Pulmonary artery endothelial cell (primary cell): ENCODE measurements at regions not wholly inside any gene's neighbourhood (a gene's known extent, or its start where the extent isn't known, plus 50 kb on each side); places are given as distances from the start of the nearest gene placed in this dataset.
"Not testable (repeated sequence)": the region's sequence is repeated elsewhere in the genome, so short reads cannot be mapped to it uniquely, and the experiment has no call there.

ENCODE experiments used
- DNase-seq: peaks from one replicate; pipeline ENCODE4 v3.0.0-alpha.2; 2011; ENCODE audit warnings: low read depth, low spot score

GRCh38 chr6:158886346-158886977, 67.3 kb upstream of the EZR start:
- DNase-seq, result not testable (repeated sequence)

GRCh38 chr6:158881884-158882283, 62.7 kb upstream of the EZR start:
- DNase-seq, result not testable (repeated sequence)

DNA sequence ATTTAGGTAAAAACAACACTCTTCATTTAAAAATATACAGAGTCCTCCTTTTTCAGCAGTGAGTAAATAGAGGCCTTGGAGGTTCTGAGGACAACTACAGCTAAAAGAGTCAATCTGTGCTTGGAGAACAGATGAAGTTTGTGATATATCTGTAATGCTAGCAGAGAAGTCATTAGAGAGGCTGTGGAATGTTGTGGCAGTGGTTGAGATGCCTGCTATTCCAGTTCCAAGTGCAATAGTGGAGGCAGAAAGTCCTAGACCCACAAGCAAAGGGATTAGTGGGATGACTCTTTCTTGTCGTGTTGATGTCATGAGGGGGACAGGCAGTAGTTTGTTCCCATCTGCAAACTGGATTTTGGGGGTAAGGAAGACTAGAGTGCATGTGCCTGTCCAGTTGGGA, 62.1 kb upstream of the EZR start:
- DNase-seq, result not testable (repeated sequence)

DNA sequence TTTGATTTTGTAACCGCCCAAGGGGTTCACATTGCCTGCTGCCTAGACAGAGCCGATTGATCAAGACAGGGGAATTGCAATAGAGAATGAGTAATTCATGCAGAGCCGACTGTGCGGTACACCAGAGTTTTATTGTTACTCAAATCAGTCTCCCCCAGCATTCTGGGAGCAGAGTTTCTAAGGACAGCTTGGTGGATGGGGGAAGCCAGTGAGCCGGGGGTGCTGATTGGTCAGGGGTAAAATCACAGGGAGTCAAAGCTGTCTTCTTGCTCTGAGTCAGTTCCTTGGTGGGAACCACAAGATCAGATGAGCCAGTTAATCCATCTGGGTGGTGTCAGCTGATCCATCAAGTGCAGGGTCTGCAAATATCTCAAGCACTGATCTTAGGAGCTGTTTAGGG, 60.0 kb upstream of the EZR start:
- DNase-seq, result no peak

DNA sequence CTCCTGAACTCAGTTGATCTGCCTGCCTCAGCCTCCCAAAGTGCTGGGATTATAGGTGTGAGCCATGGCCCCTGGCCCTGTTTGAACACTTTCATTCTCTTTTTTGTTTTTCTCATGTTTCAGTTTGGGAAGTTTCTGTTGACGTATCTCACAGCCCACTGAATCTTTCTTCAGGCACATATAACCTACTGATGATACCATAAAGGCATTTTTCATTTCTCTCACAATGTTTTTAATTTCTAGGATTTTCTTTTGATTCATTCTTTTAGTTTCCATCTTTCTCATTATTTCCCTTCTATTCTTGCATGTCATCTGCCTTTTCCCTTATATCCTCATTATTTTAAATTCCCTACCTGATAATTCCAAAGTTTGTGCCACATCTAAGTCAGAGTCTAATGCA, 58.5 kb upstream of the EZR start:
- no peak for DNase-seq

DNA sequence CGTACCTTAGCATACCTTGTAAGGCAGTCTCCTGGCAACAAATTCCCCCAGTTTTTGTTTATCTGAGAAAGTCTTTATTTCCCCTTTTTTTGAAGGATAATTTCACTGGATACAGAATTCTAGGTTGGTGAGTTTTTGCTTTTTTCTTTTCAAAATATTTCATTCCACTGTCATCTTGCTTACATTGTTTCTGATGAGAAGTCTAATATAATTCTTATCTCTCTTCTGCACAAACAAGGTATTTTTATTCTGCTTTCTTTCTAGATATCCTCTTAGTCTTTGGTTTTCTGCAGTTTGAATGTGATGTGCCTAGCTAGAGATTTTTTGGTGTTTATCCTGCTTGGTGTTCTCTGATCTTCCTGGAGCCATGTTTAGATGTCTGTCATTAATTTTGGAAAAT, 57.7 kb upstream of the EZR start:
- DNase-seq, result no peak

GRCh38 chr6:158870649-158870957, 51.4 kb upstream of the EZR start:
- DNase-seq, result no peak

GRCh38 chr6:158869826-158870648, 50.9 kb upstream of the EZR start:
- DNase-seq, result peak; percentile 39

- no peak for DNase-seq
Measured at GRCh38 chr6:158868890-158869825, 50.0 kb upstream of the EZR start.
